ENCODE measurements at regions not wholly inside any gene's neighbourhood (a gene's known extent, or its start where the extent isn't known, plus 50 kb on each side); places are given as distances from the start of the nearest gene placed in this dataset.

DNA sequence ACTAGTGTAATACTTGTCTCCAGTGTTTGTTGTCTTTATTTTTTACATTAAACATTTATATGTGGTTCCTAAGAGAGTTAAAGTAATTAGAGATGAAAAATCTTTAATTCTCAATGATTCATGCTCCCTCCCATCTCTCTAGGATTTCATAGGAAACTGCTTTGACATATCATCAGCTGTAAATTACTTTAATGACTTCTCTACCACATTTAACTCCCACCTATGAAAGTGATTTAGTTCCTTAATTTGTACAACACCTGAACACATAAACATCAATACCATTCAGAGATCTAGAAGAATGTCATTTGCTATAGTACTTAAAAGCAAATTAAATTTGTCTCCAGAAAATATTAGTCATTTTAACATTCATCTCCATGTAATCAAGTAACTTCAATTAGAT, 524.2 kb upstream of the CHAC2 start:
- TF ChIP-seq, protein P1, sequence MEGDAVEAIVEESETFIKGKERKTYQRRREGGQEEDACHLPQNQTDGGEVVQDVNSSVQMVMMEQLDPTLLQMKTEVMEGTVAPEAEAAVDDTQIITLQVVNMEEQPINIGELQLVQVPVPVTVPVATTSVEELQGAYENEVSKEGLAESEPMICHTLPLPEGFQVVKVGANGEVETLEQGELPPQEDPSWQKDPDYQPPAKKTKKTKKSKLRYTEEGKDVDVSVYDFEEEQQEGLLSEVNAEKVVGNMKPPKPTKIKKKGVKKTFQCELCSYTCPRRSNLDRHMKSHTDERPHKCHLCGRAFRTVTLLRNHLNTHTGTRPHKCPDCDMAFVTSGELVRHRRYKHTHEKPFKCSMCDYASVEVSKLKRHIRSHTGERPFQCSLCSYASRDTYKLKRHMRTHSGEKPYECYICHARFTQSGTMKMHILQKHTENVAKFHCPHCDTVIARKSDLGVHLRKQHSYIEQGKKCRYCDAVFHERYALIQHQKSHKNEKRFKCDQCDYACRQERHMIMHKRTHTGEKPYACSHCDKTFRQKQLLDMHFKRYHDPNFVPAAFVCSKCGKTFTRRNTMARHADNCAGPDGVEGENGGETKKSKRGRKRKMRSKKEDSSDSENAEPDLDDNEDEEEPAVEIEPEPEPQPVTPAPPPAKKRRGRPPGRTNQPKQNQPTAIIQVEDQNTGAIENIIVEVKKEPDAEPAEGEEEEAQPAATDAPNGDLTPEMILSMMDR (IDR thresholded peaks at IDR 0.05) = no peak
- no peak for TF ChIP-seq POLR2A (IDR thresholded peaks at IDR 0.05)

Data from right lobe of liver (tissue), 4 donors.